GM19467 (cell line): ENCODE measurements at regions not wholly inside any gene's neighbourhood (a gene's known extent, or its start where the extent isn't known, plus 50 kb on each side); places are given as distances from the start of the nearest gene placed in this dataset.

ENCODE experiments used
- ATAC-seq: cut with Tn5 transposase; IDR thresholded peaks from one replicate; pipeline ENCODE4 v1.9.1; 2021; ENCODE audit warnings: mild to moderate bottlenecking, moderate library complexity; ENCODE audit not compliant: unreplicated experiment

GRCh38 chr6:156109713-156110112 is 654.1 kb upstream of the NOX3 start:
- ATAC-seq, result no peak

- no peak for ATAC-seq
These were observed 652.0 kb upstream of the NOX3 start for GRCh38 chr6:156107624-156108101.

GRCh38 chr6:156102129-156102528 is 646.5 kb upstream of the NOX3 start:
- no peak for ATAC-seq

- no peak for ATAC-seq
These were observed 643.2 kb upstream of the NOX3 start for GRCh38 chr6:156098839-156099238.

- ATAC-seq, result no peak
These were observed 631.8 kb upstream of the NOX3 start for GRCh38 chr6:156087487-156087886.

- ATAC-seq, result no peak
These were observed 626.4 kb upstream of the NOX3 start for GRCh38 chr6:156082012-156082411.

- no peak for ATAC-seq
These were observed 624.7 kb upstream of the NOX3 start for GRCh38 chr6:156080371-156080770.

- no peak for ATAC-seq
These were observed 613.2 kb upstream of the NOX3 start for GRCh38 chr6:156068881-156069280.

- ATAC-seq, result no peak
These were observed 610.2 kb upstream of the NOX3 start for GRCh38 chr6:156065849-156066248.

- no peak for ATAC-seq
These were observed 606.5 kb upstream of the NOX3 start for GRCh38 chr6:156062091-156062563.

- ATAC-seq, result no peak
These were observed 605.8 kb upstream of the NOX3 start for GRCh38 chr6:156061465-156061864.

GRCh38 chr6:156060013-156060412 is 604.4 kb upstream of the NOX3 start:
- ATAC-seq, result no peak

GRCh38 chr6:156058356-156058755 is 602.7 kb upstream of the NOX3 start:
- no peak for ATAC-seq

- ATAC-seq, result no peak
These were observed 602.2 kb upstream of the NOX3 start for GRCh38 chr6:156057869-156058268.

- ATAC-seq, result no peak
These were observed 600.4 kb upstream of the NOX3 start for GRCh38 chr6:156056085-156056484.

- ATAC-seq, result no peak
These were observed 598.0 kb upstream of the NOX3 start for GRCh38 chr6:156053626-156054025.

GRCh38 chr6:156046841-156047449 is 591.3 kb upstream of the NOX3 start:
- no peak for ATAC-seq

GRCh38 chr6:156046268-156046665 is 590.6 kb upstream of the NOX3 start:
- ATAC-seq, result no peak

- ATAC-seq, result no peak
These were observed 590.0 kb upstream of the NOX3 start for GRCh38 chr6:156045401-156046267.

GRCh38 chr6:156033598-156033997 is 578.0 kb upstream of the NOX3 start:
- ATAC-seq, result no peak

- no peak for ATAC-seq
These were observed 575.9 kb upstream of the NOX3 start for GRCh38 chr6:156031516-156031915.

- ATAC-seq, result no peak
These were observed 574.4 kb upstream of the NOX3 start for GRCh38 chr6:156030053-156030452.
